IMR-90 (cell line): ENCODE measurements at regions not wholly inside any gene's neighbourhood (a gene's known extent, or its start where the extent isn't known, plus 50 kb on each side); places are given as distances from the start of the nearest gene placed in this dataset.

ENCODE experiments used
- ATAC-seq: fragments of 200-7000 bp; cut with Tn5 transposase; 2 replicates; pipeline ENCODE4 v1.9.1; 2020; ENCODE audit warnings: low read depth, mild to moderate bottlenecking, moderate library complexity
- BruUV-seq: library from RNA; stranded (reverse); fragments of 400-500 nt; replicated peaks from 2 replicates; lab custom pipeline; 2021; lab: Mats Ljungman, UMichigan
- CTCF ChIA-PET: fragments of 300-600 bp; formaldehyde crosslinking; extraction: SDS; loops from one replicate; lab custom pipeline; 2021; ENCODE audit warnings: antibody characterized with exemption; lab: Yijun Ruan, JAX
- POLR2A ChIA-PET: fragments of 300-600 bp; sonication (Branson Sonifier 250); formaldehyde crosslinking; loops from one replicate; lab custom pipeline; 2022; ENCODE audit warnings: antibody characterized with exemption; ENCODE audit not compliant: unreplicated experiment; lab: Charles Lee
- DNase-seq: peaks from one replicate; pipeline ENCODE4 v3.0.0; 2013
- H2AFZ ChIP-seq: replicated peaks from 2 replicates; pipeline ENCODE3; 2013; ENCODE audit warnings: low read length, mild to moderate bottlenecking; ENCODE audit not compliant: poor library complexity
- H2AK5ac ChIP-seq: 2 replicates; pipeline ENCODE4 v1.6.1; 2013; ENCODE audit warnings: low read depth, low read length, inconsistent platforms
- H2AK9ac ChIP-seq: replicated peaks from 2 replicates; pipeline ENCODE3; 2013; ENCODE audit warnings: mild to moderate bottlenecking, low read depth, low read length, moderate library complexity; ENCODE audit not compliant: poor library complexity
- H2BK120ac ChIP-seq: 2 replicates; pipeline ENCODE4 v1.6.1; 2013; ENCODE audit warnings: low read depth, low read length, inconsistent platforms
- H2BK15ac ChIP-seq: 3 replicates; pipeline ENCODE4 v1.6.1; 2013; ENCODE audit warnings: low read depth, low read length, inconsistent platforms
- H2BK20ac ChIP-seq: 2 replicates; pipeline ENCODE4 v1.6.1; 2013; ENCODE audit warnings: low read depth, mild to moderate bottlenecking, inconsistent platforms, low read length, moderate library complexity
- H2BK5ac ChIP-seq: 2 replicates; pipeline ENCODE4 v1.6.1; 2013; ENCODE audit warnings: mild to moderate bottlenecking, low read depth, low read length, inconsistent platforms; ENCODE audit not compliant: poor library complexity, severe bottlenecking
- H3K14ac ChIP-seq: replicated peaks from 2 replicates; pipeline ENCODE4 v1.6.1; 2013; ENCODE audit warnings: low read depth, low read length, inconsistent platforms
- H3K18ac ChIP-seq: 2 replicates; pipeline ENCODE4 v1.6.1; 2013; ENCODE audit warnings: low read depth, low read length, control low read depth
- H3K23ac ChIP-seq: 2 replicates; pipeline ENCODE4 v1.6.1; 2013; ENCODE audit warnings: low read depth, low read length, inconsistent platforms
- H3K27ac ChIP-seq: 2 replicates; pipeline ENCODE4 v1.5.1; 2013; ENCODE audit warnings: mild to moderate bottlenecking, control low read depth, low read length; ENCODE audit not compliant: insufficient read depth
- H3K27me3 ChIP-seq: 2 replicates; pipeline ENCODE4 v1.6.1; 2013; ENCODE audit warnings: low read length; ENCODE audit not compliant: control insufficient read depth, insufficient read depth
- H3K36me3 ChIP-seq: 2 replicates; pipeline ENCODE4 v1.6.1; 2013; ENCODE audit warnings: low read length, mixed read lengths; ENCODE audit not compliant: control insufficient read depth, insufficient read depth
- H3K4ac ChIP-seq: 2 replicates; pipeline ENCODE4 v1.6.1; 2013; ENCODE audit warnings: low read depth, low read length, inconsistent platforms
- H3K4me1 ChIP-seq: 2 replicates; pipeline ENCODE4 v1.6.1; 2013; ENCODE audit warnings: low read length, mixed read lengths; ENCODE audit not compliant: control insufficient read depth, insufficient read depth
- H3K4me2 ChIP-seq: 2 replicates; pipeline ENCODE4 v1.6.1; 2013; ENCODE audit warnings: low read depth, mild to moderate bottlenecking, control low read depth, low read length, moderate library complexity
- H3K4me3 ChIP-seq: 2 replicates; pipeline ENCODE4 v1.5.1; 2013; ENCODE audit warnings: low read depth, mild to moderate bottlenecking, control low read depth, low read length, moderate library complexity; ENCODE audit not compliant: insufficient read depth
- H3K56ac ChIP-seq: 2 replicates; pipeline ENCODE4 v1.6.1; 2013; ENCODE audit warnings: low read length, inconsistent platforms; ENCODE audit not compliant: insufficient read depth; ENCODE audit errors: extremely low read depth
- H3K79me1 ChIP-seq, 2 experiments: 2 replicates each; pipeline ENCODE4 v1.6.1; 2013; ENCODE audit warnings: low read length in 2 of 2, inconsistent platforms in 1 of 2, low read depth in 1 of 2
- H3K9ac ChIP-seq: 2 replicates; pipeline ENCODE4 v1.6.1; 2013; ENCODE audit warnings: low read depth, low read length, control low read depth
- H3K9me1 ChIP-seq: 2 replicates; pipeline ENCODE4 v1.6.1; 2013; ENCODE audit warnings: low read length, inconsistent platforms; ENCODE audit not compliant: insufficient read depth
- H3K9me3 ChIP-seq: 2 replicates; pipeline ENCODE4 v1.6.1; 2013; ENCODE audit warnings: low read length; ENCODE audit not compliant: control insufficient read depth, insufficient read depth
- H4K20me1 ChIP-seq: 2 replicates; pipeline ENCODE4 v1.6.1; 2013; ENCODE audit warnings: low read length, inconsistent platforms; ENCODE audit not compliant: insufficient read depth
- H4K5ac ChIP-seq: 2 replicates; pipeline ENCODE4 v1.6.1; 2013; ENCODE audit warnings: mild to moderate bottlenecking, low read depth, low read length, control low read depth
- H4K8ac ChIP-seq, 2 experiments: 2 replicates each; pipeline ENCODE4 v1.6.1; 2013; ENCODE audit warnings: low read depth in 2 of 2, low read length in 2 of 2, control low read depth in 1 of 2, inconsistent platforms in 1 of 2
- H4K91ac ChIP-seq: 2 replicates; pipeline ENCODE4 v1.6.1; 2013; ENCODE audit warnings: low read depth, low read length, inconsistent platforms; ENCODE audit not compliant: insufficient read depth
- CEBPB ChIP-seq: IDR thresholded peaks from 2 replicates; pipeline ENCODE4 v1.6.1; 2012; ENCODE audit warnings: low read depth, low read length, improper control_type of control experiment
- CHD1 ChIP-seq: IDR thresholded peaks from 2 replicates; pipeline ENCODE4 v1.6.1; 2012; ENCODE audit warnings: low read depth, low read length, improper control_type of control experiment
- FOS ChIP-seq: fragments of 150-350 bp; IDR thresholded peaks from 2 replicates; pipeline ENCODE4 v1.6.1; 2016; ENCODE audit warnings: low read depth, low read length
- NFE2L2 ChIP-seq: fragments of 150-350 bp; IDR thresholded peaks from 2 replicates; pipeline ENCODE4 v1.6.1; 2016; ENCODE audit warnings: low read depth, mild to moderate bottlenecking, low read length
- RCOR1 ChIP-seq: IDR thresholded peaks from 2 replicates; pipeline ENCODE4 v1.6.1; 2012; ENCODE audit warnings: mild to moderate bottlenecking, low read length, improper control_type of control experiment; ENCODE audit not compliant: insufficient replicate concordance
- RFX5 ChIP-seq: IDR thresholded peaks from 2 replicates; pipeline ENCODE4 v1.8.0; 2012; ENCODE audit warnings: low read depth, mild to moderate bottlenecking, low read length, moderate library complexity
- WGBS, 2 experiments: methylation state at CpG; one replicate each; pipeline versions ENCODE4 v1.1.5 to v1.1.7; 2013; ENCODE audit warnings: missing lambda C conversion rate in 2 of 2; ENCODE audit not compliant: insufficient read length in 1 of 2; ENCODE audit errors: extremely low coverage in 2 of 2; 5-methylcytosine and 5-hydroxymethylcytosine counted together
- dilution Hi-C: fragments of 300-500 bp; cut with HindIII; formaldehyde crosslinking; loops from one replicate; pipeline ENCODE4 v1.14.3; 2018; ENCODE audit warnings: low sequenced_read_pairs; ENCODE audit not compliant: unreplicated experiment
- in situ Hi-C: fragments of 300-500 bp; cut with MboI; formaldehyde crosslinking; loops from 3 replicates; pipeline ENCODE4 v1.14.3; 2019; ENCODE audit warnings: low sequenced_read_pairs, inconsistent platforms, mixed read lengths
- intact Hi-C: fragments of 100-400 bp; cut with micrococcal nuclease; formaldehyde crosslinking; loops from 2 replicates; pipeline ENCODE4 v1.10.0; 2022
- TF ChIP-seq, protein P1 (sequence below): fragments of 150-350 bp; IDR thresholded peaks from 2 replicates; pipeline ENCODE4 v1.6.1; 2016; ENCODE audit warnings: low read depth, mild to moderate bottlenecking, low read length, moderate library complexity, borderline replicate concordance
- TF ChIP-seq, protein P2 (sequence below): fragments of 150-350 bp; IDR thresholded peaks from 2 replicates; pipeline ENCODE4 v1.6.1; 2017; ENCODE audit warnings: mild to moderate bottlenecking, antibody characterized with exemption, low read length, low read depth

DNA sequence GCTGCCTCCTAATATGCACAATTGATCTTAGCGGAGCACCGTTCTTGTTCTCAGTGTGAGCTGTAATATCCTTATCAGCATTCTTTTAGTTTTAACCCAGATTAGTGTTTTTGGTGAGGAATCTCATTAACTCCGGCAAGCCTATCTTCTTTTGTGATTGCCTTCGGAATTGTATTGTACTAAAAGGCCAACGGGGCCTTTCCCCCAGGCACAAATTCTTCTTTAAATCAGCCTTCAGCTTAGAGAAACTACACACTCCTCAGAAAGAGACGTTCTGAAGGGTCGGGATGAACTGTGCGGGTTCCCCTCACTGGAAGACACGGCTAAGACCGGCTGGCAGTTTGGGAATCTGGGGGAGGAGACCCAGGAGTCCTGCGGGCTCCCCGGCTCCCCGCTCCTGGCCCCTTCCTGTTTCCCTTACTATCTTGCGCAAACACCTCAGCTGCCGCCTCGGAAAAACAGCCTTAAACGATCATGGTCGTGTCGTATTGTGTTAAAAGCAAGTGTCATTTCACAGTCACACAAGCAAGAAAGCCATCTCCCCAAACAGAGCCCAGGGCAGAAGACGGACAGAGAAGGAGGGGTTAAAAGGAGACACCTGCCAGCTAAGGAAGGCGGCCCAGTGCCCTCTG is 353.1 kb upstream of the IRX2 start:
- no CpG with 5 or more reads among the region's 21 CpGs for WGBS, 2 experiments

More for the DNA sequence above, 353.1 kb upstream of the IRX2 start:
- Histone ChIP-seq H3K27me3 (no peaks in the 10 kb centered on the region), H3K4me1 (no peaks in the 10 kb centered on the region), H3K27ac (no peak overlapping the region), H3K79me1 (no peaks in the 10 kb centered on the region), H3K18ac (no peak overlapping the region), H4K5ac (no peak overlapping the region), H2BK120ac (no peak overlapping the region), H2AFZ (no peak overlapping the region), H2AK5ac (no peak overlapping the region), H3K14ac (no peak overlapping the region), H3K36me3 (no peaks in the 10 kb centered on the region), H2BK15ac (no peak overlapping the region), H3K56ac (no peak overlapping the region), H3K9me1 (no peaks in the 10 kb centered on the region), H4K8ac (no peak overlapping the region), H3K9me3 (peaks cover 31% of the 10 kb centered on the region), H2BK5ac (no peak overlapping the region), H2BK20ac (no peak overlapping the region), H2AK9ac (no peak overlapping the region), H3K4me2 (no peak overlapping the region), H3K4me3 (no peak overlapping the region), H3K9ac (no peak overlapping the region), H4K20me1 (no peaks in the 10 kb centered on the region), H4K91ac (no peak overlapping the region), H3K23ac (no peak overlapping the region), H3K4ac (no peak overlapping the region)
- TF ChIP-seq RCOR1 (no peak), RFX5 (no peak), CEBPB (no peak), FOS (no peak), CHD1 (no peak), NFE2L2 (no peak)
- TF ChIP-seq, protein P1, sequence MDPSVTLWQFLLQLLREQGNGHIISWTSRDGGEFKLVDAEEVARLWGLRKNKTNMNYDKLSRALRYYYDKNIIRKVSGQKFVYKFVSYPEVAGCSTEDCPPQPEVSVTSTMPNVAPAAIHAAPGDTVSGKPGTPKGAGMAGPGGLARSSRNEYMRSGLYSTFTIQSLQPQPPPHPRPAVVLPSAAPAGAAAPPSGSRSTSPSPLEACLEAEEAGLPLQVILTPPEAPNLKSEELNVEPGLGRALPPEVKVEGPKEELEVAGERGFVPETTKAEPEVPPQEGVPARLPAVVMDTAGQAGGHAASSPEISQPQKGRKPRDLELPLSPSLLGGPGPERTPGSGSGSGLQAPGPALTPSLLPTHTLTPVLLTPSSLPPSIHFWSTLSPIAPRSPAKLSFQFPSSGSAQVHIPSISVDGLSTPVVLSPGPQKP, result no peak
- TF ChIP-seq, protein P2, sequence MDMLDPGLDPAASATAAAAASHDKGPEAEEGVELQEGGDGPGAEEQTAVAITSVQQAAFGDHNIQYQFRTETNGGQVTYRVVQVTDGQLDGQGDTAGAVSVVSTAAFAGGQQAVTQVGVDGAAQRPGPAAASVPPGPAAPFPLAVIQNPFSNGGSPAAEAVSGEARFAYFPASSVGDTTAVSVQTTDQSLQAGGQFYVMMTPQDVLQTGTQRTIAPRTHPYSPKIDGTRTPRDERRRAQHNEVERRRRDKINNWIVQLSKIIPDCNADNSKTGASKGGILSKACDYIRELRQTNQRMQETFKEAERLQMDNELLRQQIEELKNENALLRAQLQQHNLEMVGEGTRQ, result no peak
- ChIA-PET POLR2A (no interaction called here), CTCF (no interaction called here)
- no TSS peak for BruUV-seq
- ATAC-seq, result no peak
- in situ Hi-C loops, result no loop called here
- dilution Hi-C loops, result no loop called here
- intact Hi-C loops, result no loop called here
- no peak for DNase-seq
